HEK293T (cell line): ENCODE measurements at regions not wholly inside any gene's neighbourhood (a gene's known extent, or its start where the extent isn't known, plus 50 kb on each side); places are given as distances from the start of the nearest gene placed in this dataset.

Source experiments
- CTCF ChIA-PET: fragments of 350-600 bp; formaldehyde crosslinking; extraction: SDS; loops from one replicate; lab custom pipeline; 2021; ENCODE audit warnings: antibody characterized with exemption, inconsistent platforms; lab: Yijun Ruan, JAX
- POLR2A ChIA-PET: fragments of 350-600 bp; formaldehyde crosslinking; extraction: SDS; loops from one replicate; lab custom pipeline; 2020; ENCODE audit warnings: antibody characterized with exemption, inconsistent platforms; lab: Yijun Ruan, JAX
- DNase-seq: peaks from one replicate; pipeline ENCODE4 v3.0.0; 2012; ENCODE audit warnings: mixed read lengths; ENCODE audit errors: extremely low spot score
- ARNT ChIP-seq: fragments of 450-650 bp; IDR thresholded peaks from 2 replicates; pipeline ENCODE4 v1.6.1; 2017; ENCODE audit warnings: mild to moderate bottlenecking
- BHLHE40 ChIP-seq: fragments of 450-650 bp; IDR thresholded peaks from 2 replicates; pipeline ENCODE4 v1.6.1; 2016; ENCODE audit warnings: mild to moderate bottlenecking, moderate library complexity, borderline replicate concordance
- CTBP1 ChIP-seq: fragments of 450-650 bp; IDR thresholded peaks from 2 replicates; pipeline ENCODE4 v1.6.1; 2016; ENCODE audit warnings: borderline replicate concordance
- ELF4 ChIP-seq: fragments of 450-650 bp; IDR thresholded peaks from 2 replicates; pipeline ENCODE4 v1.6.1; 2017; ENCODE audit warnings: antibody characterized with exemption
- FOXA1 ChIP-seq: fragments of 450-650 bp; IDR thresholded peaks from 2 replicates; pipeline ENCODE4 v1.6.1; 2016; ENCODE audit warnings: mild to moderate bottlenecking
- FOXK2 ChIP-seq: fragments of 450-650 bp; IDR thresholded peaks from 2 replicates; pipeline ENCODE4 v1.6.1; 2016; ENCODE audit warnings: mild to moderate bottlenecking
- FOXM1 ChIP-seq: fragments of 450-650 bp; IDR thresholded peaks from 2 replicates; pipeline ENCODE4 v1.6.1; 2017; ENCODE audit warnings: mild to moderate bottlenecking, borderline replicate concordance
- HDGF ChIP-seq: fragments of 450-650 bp; IDR thresholded peaks from 2 replicates; pipeline ENCODE4 v1.6.1; 2017; ENCODE audit warnings: antibody characterized with exemption, borderline replicate concordance
- L3MBTL2 ChIP-seq: fragments of 450-650 bp; conservative IDR thresholded peaks from 2 replicates; pipeline ENCODE4 v1.6.1; 2016; ENCODE audit warnings: mild to moderate bottlenecking
- LEF1 ChIP-seq: fragments of 450-650 bp; IDR thresholded peaks from 2 replicates; pipeline ENCODE4 v1.6.1; 2017; ENCODE audit warnings: mild to moderate bottlenecking, borderline replicate concordance
- NFRKB ChIP-seq: fragments of 450-650 bp; IDR thresholded peaks from 2 replicates; pipeline ENCODE4 v1.6.1; 2016; ENCODE audit warnings: mild to moderate bottlenecking, moderate library complexity
- SP1 ChIP-seq: fragments of 450-650 bp; IDR thresholded peaks from 2 replicates; pipeline ENCODE4 v1.6.1; 2017
- SUZ12 ChIP-seq: fragments of 450-650 bp; IDR thresholded peaks from 2 replicates; pipeline ENCODE4 v1.6.1; 2016; ENCODE audit warnings: mild to moderate bottlenecking
- TARDBP ChIP-seq: fragments of 450-650 bp; IDR thresholded peaks from 2 replicates; pipeline ENCODE4 v1.6.1; 2016
- ZNF384 ChIP-seq: fragments of 450-650 bp; IDR thresholded peaks from 2 replicates; pipeline ENCODE4 v1.6.1; 2016
- TF ChIP-seq, protein P1 (sequence below): fragments of 450-650 bp; IDR thresholded peaks from 2 replicates; pipeline ENCODE4 v1.6.1; 2016

DNA sequence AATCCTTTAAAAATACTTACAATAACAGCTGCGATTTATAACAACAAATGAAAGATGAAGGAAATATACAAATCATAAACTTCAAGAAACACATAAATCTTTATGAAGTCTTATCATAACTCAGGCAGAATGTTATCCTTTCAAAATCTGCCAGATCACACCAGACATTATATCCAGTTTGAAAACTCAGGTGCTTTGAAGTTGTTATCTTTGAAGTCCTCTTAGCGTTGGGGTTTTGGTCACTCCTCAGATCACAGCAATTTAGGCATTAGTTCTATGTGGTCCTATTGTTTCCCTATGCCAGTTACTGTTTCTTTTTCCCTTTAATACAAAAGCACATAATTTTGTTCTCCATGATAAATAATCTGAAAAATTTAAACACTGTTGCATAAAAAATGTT is 934.6 kb downstream of the EPHA3 start:
- POLR2A ChIA-PET: no interaction called here
- no peak for DNase-seq
- TF ChIP-seq HDGF (no peak), LEF1 (no peak), L3MBTL2 (no peak), NFRKB (no peak), ZNF384 (no peak), FOXA1 (no peak), TARDBP (no peak), CTBP1 (no peak), FOXK2 (no peak), SP1 (no peak), ELF4 (no peak), FOXM1 (no peak), BHLHE40 (no peak)
- CTCF ChIA-PET: no interaction called here

DNA sequence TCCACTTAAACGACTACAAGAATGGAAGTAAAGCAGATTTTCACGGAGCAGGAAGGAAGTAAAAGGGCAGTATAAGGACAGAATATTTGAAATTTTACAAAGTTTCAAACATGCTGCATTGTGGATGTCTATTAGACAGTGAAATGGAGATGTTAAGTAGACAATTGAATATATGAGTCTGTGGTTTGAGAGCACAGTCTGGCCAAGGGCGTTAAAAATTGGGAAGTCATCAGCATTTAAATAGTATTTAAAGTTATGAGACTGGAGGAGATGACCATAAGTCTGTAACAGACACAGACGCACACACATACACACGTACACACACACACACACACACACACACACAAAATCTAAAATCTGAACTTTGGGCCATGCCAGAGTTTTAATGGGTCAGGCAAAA is 935.9 kb downstream of the EPHA3 start:
- CTCF ChIA-PET: no interaction called here
- DNase-seq: no peak
- TF ChIP-seq ELF4: no peak
- no peak for TF ChIP-seq CTBP1
- no peak for TF ChIP-seq FOXK2
- TF ChIP-seq TARDBP: no peak
- no peak for TF ChIP-seq BHLHE40
- no peak for TF ChIP-seq SUZ12
- TF ChIP-seq, protein P1, sequence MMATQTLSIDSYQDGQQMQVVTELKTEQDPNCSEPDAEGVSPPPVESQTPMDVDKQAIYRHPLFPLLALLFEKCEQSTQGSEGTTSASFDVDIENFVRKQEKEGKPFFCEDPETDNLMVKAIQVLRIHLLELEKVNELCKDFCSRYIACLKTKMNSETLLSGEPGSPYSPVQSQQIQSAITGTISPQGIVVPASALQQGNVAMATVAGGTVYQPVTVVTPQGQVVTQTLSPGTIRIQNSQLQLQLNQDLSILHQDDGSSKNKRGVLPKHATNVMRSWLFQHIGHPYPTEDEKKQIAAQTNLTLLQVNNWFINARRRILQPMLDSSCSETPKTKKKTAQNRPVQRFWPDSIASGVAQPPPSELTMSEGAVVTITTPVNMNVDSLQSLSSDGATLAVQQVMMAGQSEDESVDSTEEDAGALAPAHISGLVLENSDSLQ: no peak
- TF ChIP-seq LEF1: no peak
- TF ChIP-seq SP1: no peak
- TF ChIP-seq L3MBTL2: no peak
- TF ChIP-seq HDGF: no peak
- no peak for TF ChIP-seq ARNT
- no peak for TF ChIP-seq FOXA1
- no peak for TF ChIP-seq FOXM1
- POLR2A ChIA-PET: no interaction called here

DNA sequence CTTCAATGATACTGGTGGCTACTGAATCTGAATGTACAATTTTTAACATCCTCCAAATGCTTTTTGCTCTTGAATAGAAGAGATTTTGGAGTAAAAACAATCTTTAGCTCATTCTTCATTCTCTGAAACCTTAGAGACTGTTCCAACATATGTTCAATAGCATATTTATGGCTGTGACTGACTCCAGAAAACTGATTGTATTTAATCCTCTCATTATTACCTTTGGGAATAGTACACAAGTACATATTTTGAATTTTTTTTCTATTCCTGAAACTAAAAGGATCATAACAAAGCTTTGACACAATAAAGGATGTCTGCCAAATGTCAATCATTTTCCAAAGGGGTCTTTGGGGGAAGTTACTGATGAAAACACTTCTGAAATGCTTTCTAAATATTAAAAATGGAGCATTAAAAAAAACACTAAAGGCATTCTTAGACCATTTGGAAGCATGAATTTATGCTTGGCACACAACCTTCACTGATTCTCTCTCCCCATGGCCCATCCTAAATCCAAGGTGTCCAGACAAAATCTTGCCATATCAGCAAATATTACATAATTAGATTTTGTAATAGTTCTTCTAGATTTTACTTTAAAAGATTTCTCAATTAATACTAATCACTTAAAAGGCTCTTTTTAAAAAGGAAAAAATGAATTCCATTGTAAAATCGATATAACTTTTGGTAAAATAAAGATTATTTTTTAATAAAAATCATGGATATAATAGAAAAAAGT is 936.8 kb downstream of the EPHA3 start:
- TF ChIP-seq, protein P1: no peak
- TF ChIP-seq NFRKB: no peak
- TF ChIP-seq FOXA1: no peak
- no peak for TF ChIP-seq ARNT
- TF ChIP-seq FOXM1: no peak
- no peak for TF ChIP-seq SP1
- TF ChIP-seq BHLHE40: no peak
- no peak for TF ChIP-seq LEF1
- no peak for TF ChIP-seq ELF4
- TF ChIP-seq SUZ12: no peak
- TF ChIP-seq L3MBTL2: no peak
- TF ChIP-seq FOXK2: no peak
- TF ChIP-seq ZNF384: no peak
- TF ChIP-seq TARDBP: no peak
- TF ChIP-seq HDGF: no peak
- no peak for TF ChIP-seq CTBP1
- DNase-seq: no peak
- ChIA-PET CTCF (no interaction called here), POLR2A (no interaction called here)

DNA sequence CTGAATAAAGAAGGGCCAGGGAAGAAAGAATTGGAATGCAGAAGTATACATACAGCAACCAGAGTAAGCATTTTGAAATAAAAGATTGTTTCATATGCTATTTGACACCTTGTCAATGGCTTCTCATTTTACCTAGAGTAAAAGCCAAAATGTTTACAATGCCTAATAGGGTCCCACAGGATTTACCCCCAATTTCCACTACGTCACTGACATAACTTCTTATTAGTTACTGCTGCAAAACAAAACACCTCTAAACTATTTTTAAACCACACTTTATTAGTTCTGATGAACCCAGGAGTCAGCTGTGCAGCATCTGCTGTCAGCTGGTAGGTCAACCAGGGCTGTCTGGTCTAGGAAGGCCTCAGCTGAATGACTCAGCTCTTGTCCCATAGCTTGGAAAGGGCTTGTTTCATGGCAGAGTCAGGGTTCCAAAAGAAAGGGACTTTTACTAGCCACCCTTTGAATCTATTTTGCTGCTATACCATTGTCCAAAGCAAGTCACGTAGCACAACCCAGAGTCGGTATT is 945.1 kb downstream of the EPHA3 start:
- DNase-seq: no peak
- CTCF ChIA-PET: no interaction called here
- TF ChIP-seq BHLHE40: no peak
- no peak for TF ChIP-seq LEF1
- no peak for TF ChIP-seq ELF4
- TF ChIP-seq SP1: no peak
- no peak for TF ChIP-seq TARDBP

DNA sequence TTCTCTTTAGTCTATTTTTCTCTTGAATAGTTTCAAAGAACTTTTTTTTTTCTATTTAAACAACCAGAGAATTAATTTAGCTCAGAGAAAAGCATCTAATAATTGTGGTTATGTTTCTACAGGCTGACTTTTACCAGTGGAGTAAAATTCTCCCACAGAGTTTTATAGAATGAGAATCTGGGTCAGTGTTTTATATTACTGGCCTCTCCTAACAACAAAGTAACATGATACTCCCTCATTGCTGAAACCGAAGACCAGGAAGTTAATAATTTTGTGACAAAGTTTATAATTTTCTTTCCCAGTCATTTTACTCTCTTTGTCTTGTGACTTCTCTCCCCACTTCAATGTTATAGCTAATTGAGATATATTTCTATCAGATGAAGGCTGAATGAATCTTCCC is 946.9 kb downstream of the EPHA3 start:
- CTCF ChIA-PET: interaction anchor here (0.6 kb wide), 1 partner anchor 22 kb away, joined by 5 read pairs; no protein-coding TSS in a partner anchor
- no peak for TF ChIP-seq FOXK2
- no peak for DNase-seq
- POLR2A ChIA-PET: no interaction called here

More for the DNA sequence above, 945.1 kb downstream of the EPHA3 start:
- POLR2A ChIA-PET: no interaction called here

DNA sequence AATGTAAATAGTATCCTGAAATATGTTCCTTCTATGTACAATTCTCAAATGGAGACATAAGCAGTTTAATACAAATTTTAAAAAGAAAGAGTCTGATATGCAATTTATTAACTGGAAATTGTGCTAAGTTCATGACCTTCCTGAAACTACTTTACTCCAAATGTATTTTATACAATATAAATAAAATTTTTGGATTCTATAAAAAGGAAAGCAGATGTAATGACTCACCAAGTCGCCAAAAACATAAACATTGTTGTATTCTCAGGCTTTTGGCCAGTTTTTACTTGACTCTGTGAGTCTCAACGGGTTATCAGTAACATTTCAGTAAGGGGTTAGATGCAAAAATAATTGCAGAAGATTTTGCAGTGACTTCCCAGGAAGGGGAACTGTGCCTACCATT is 948.2 kb downstream of the EPHA3 start:
- ChIA-PET POLR2A (no interaction called here), CTCF (no interaction called here)
- DNase-seq: no peak
- TF ChIP-seq FOXM1: no peak
- no peak for TF ChIP-seq TARDBP
- TF ChIP-seq FOXA1: no peak
- TF ChIP-seq NFRKB: no peak
- TF ChIP-seq SUZ12: no peak
- no peak for TF ChIP-seq ELF4
- TF ChIP-seq CTBP1: no peak
- no peak for TF ChIP-seq BHLHE40
- no peak for TF ChIP-seq FOXK2
- no peak for TF ChIP-seq SP1
- TF ChIP-seq LEF1: no peak
- TF ChIP-seq ZNF384: no peak
- TF ChIP-seq HDGF: no peak
- TF ChIP-seq, protein P1: no peak
- no peak for TF ChIP-seq ARNT
- TF ChIP-seq L3MBTL2: no peak
